HCT116 (cell line): ENCODE measurements at regions not wholly inside any gene's neighbourhood (a gene's known extent, or its start where the extent isn't known, plus 50 kb on each side); places are given as distances from the start of the nearest gene placed in this dataset.

Experiments used
- EZH2 ChIP-seq: fragments of 200-600 bp; sonication (generic); IDR thresholded peaks from 2 replicates; pipeline ENCODE4 v1.6.1; 2017; ENCODE audit warnings: antibody characterized with exemption, mixed run types
- JUND ChIP-seq: IDR thresholded peaks from 2 replicates; pipeline ENCODE4 v1.6.1; 2012
- POLR2A ChIP-seq: IDR thresholded peaks from 2 replicates; pipeline ENCODE4 v1.7.0; 2011; ENCODE audit warnings: borderline replicate concordance; ENCODE audit not compliant: insufficient read depth, insufficient read length; ENCODE audit errors: extremely low read depth
- POLR2AphosphoS5 ChIP-seq: IDR thresholded peaks from 2 replicates; pipeline ENCODE4 v1.6.1; 2011; ENCODE audit warnings: mild to moderate bottlenecking, low read depth, low read length, moderate library complexity
- SIN3A ChIP-seq: IDR thresholded peaks from 2 replicates; pipeline ENCODE4 v1.6.1; 2012; ENCODE audit warnings: low read depth
- SP1 ChIP-seq: IDR thresholded peaks from 2 replicates; pipeline ENCODE4 v1.6.1; 2012; ENCODE audit warnings: low read depth
- YY1 ChIP-seq: IDR thresholded peaks from 2 replicates; pipeline ENCODE4 v1.6.1; 2011; ENCODE audit warnings: low read length, low read depth, moderate library complexity, mild to moderate bottlenecking; ENCODE audit not compliant: insufficient replicate concordance; ENCODE audit errors: extremely low read depth
- TF ChIP-seq, protein P1 (sequence below), 3 experiments: fragments of 200-600 bp in 1 of 3; sonication (generic) in 1 of 3; IDR thresholded peaks in 2 of 3; conservative IDR thresholded peaks in 1 of 3; 2 replicates each; pipeline ENCODE4 v1.5.1; 2012 to 2017; ENCODE audit warnings: low read depth in 2 of 3, low read length in 2 of 3, antibody characterized with exemption in 1 of 3, borderline replicate concordance in 1 of 3, control low read depth in 1 of 3, mild to moderate bottlenecking in 1 of 3, mixed read lengths in 1 of 3, mixed run types in 1 of 3, moderate library complexity in 1 of 3; ENCODE audit not compliant: insufficient read depth in 1 of 3
- TF ChIP-seq, protein P2 (sequence below): IDR thresholded peaks from 2 replicates; pipeline ENCODE4 v1.6.1; 2012
- TF ChIP-seq, protein P3 (sequence below): IDR thresholded peaks from 2 replicates; pipeline ENCODE4 v1.6.1; 2012
- TF ChIP-seq, protein P4 (sequence below): IDR thresholded peaks from 2 replicates; pipeline ENCODE4 v1.6.1; 2012; ENCODE audit warnings: low read depth

DNA sequence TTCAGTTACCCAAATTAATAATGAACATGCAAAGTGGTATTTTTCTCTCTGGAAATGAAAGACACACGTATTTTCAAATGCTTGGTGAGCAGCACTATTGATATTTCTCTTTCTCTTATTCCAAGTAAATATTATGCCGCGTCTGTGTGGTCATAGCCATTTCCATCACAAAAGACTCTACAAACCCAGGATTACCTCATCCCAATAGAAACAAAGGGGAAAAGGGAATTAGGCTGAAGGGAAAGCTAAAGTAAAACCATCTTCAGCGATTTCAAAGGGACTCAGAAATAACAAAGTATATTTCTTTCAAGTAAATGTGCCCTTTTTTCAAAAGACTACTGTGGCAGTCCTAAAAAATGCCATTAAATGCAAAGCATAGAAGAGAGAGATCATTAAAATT lies 62.0 kb upstream of the FST start:
- TF ChIP-seq SIN3A, result no peak
- TF ChIP-seq, protein P1, sequence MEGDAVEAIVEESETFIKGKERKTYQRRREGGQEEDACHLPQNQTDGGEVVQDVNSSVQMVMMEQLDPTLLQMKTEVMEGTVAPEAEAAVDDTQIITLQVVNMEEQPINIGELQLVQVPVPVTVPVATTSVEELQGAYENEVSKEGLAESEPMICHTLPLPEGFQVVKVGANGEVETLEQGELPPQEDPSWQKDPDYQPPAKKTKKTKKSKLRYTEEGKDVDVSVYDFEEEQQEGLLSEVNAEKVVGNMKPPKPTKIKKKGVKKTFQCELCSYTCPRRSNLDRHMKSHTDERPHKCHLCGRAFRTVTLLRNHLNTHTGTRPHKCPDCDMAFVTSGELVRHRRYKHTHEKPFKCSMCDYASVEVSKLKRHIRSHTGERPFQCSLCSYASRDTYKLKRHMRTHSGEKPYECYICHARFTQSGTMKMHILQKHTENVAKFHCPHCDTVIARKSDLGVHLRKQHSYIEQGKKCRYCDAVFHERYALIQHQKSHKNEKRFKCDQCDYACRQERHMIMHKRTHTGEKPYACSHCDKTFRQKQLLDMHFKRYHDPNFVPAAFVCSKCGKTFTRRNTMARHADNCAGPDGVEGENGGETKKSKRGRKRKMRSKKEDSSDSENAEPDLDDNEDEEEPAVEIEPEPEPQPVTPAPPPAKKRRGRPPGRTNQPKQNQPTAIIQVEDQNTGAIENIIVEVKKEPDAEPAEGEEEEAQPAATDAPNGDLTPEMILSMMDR (IDR thresholded peaks at IDR 0.05 in 2 of 3, conservative IDR thresholded peaks at IDR 0.05 in 1 of 3; ENCODE audit: borderline replicate concordance in 1 of 3, insufficient read depth in 1 of 3, low read depth in 2 of 3, low read length in 2 of 3), result no peak
- TF ChIP-seq, protein P2, sequence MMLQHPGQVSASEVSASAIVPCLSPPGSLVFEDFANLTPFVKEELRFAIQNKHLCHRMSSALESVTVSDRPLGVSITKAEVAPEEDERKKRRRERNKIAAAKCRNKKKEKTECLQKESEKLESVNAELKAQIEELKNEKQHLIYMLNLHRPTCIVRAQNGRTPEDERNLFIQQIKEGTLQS, result no peak
- TF ChIP-seq, protein P3, sequence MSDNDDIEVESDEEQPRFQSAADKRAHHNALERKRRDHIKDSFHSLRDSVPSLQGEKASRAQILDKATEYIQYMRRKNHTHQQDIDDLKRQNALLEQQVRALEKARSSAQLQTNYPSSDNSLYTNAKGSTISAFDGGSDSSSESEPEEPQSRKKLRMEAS, result no peak
- TF ChIP-seq POLR2AphosphoS5, result no peak
- TF ChIP-seq POLR2A, result no peak
- TF ChIP-seq JUND, result no peak
- TF ChIP-seq SP1, result no peak
- TF ChIP-seq YY1, result no peak
- no peak for TF ChIP-seq EZH2
- TF ChIP-seq, protein P4, sequence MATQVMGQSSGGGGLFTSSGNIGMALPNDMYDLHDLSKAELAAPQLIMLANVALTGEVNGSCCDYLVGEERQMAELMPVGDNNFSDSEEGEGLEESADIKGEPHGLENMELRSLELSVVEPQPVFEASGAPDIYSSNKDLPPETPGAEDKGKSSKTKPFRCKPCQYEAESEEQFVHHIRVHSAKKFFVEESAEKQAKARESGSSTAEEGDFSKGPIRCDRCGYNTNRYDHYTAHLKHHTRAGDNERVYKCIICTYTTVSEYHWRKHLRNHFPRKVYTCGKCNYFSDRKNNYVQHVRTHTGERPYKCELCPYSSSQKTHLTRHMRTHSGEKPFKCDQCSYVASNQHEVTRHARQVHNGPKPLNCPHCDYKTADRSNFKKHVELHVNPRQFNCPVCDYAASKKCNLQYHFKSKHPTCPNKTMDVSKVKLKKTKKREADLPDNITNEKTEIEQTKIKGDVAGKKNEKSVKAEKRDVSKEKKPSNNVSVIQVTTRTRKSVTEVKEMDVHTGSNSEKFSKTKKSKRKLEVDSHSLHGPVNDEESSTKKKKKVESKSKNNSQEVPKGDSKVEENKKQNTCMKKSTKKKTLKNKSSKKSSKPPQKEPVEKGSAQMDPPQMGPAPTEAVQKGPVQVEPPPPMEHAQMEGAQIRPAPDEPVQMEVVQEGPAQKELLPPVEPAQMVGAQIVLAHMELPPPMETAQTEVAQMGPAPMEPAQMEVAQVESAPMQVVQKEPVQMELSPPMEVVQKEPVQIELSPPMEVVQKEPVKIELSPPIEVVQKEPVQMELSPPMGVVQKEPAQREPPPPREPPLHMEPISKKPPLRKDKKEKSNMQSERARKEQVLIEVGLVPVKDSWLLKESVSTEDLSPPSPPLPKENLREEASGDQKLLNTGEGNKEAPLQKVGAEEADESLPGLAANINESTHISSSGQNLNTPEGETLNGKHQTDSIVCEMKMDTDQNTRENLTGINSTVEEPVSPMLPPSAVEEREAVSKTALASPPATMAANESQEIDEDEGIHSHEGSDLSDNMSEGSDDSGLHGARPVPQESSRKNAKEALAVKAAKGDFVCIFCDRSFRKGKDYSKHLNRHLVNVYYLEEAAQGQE, result no peak
